NB4 (cell line): ENCODE measurements at regions not wholly inside any gene's neighbourhood (a gene's known extent, or its start where the extent isn't known, plus 50 kb on each side); places are given as distances from the start of the nearest gene placed in this dataset.

Experiments
- DNase-seq: peaks from one replicate; pipeline ENCODE4 v3.0.0; 2010; ENCODE audit warnings: low read depth
- H3K4me3 ChIP-seq: one replicate; pipeline ENCODE4 v1.5.1; 2011; ENCODE audit warnings: mild to moderate bottlenecking, low read depth, low read length, moderate library complexity
- MYC ChIP-seq: IDR thresholded peaks from 2 replicates; pipeline ENCODE4 v1.6.1; 2011; ENCODE audit warnings: low read depth, low read length
- POLR2A ChIP-seq: IDR thresholded peaks from 2 replicates; pipeline ENCODE4 v1.6.1; 2011; ENCODE audit warnings: mild to moderate bottlenecking; ENCODE audit not compliant: insufficient read length; ENCODE audit errors: extremely low read depth
- TF ChIP-seq, protein P1 (sequence below): IDR thresholded peaks from 2 replicates; pipeline ENCODE4 v1.6.1; 2011; ENCODE audit warnings: low read depth, low read length
- TF ChIP-seq, protein P2 (sequence below): IDR thresholded peaks from one replicate; pipeline ENCODE4 v1.5.1; 2012; ENCODE audit warnings: low read depth, low read length

DNA sequence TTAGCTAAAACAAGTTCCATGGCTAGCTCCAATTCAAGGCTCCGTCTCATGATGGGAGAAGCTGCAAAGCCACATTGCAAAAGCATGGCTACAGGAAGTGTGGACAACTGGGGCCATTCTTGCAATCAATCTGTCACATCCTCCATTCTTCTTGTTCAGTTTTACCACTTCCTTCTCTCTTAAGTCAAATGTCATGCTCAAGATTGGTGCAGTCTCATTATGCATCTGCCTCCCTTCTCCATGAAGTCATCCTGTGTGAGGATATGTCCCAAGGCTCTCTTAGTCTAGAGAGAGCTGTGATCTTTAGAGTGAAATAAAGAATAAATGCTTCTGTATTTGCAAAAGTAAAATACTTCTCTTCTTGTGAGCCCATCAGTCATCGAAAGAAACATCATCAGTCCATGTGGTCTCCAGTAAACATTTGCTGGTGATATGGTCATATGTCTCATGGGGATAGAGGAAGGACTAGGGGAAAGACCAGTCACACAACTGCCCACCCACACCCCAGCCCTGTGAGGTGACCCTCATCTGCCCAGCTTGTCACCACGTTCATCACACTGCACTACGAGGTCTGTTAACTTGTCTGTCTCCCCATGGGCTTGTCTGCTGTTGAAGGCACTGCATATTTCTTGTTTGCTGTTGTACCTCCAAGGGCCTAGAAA is 303.0 kb downstream of the NUAK1 start:
- peak; percentile 57 for DNase-seq
- TF ChIP-seq, protein P1, sequence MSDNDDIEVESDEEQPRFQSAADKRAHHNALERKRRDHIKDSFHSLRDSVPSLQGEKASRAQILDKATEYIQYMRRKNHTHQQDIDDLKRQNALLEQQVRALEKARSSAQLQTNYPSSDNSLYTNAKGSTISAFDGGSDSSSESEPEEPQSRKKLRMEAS = peak; percentile 31; the same call in 1 of the 2 replicates
- TF ChIP-seq POLR2A (no peak), MYC (no peak)
- TF ChIP-seq, protein P2, sequence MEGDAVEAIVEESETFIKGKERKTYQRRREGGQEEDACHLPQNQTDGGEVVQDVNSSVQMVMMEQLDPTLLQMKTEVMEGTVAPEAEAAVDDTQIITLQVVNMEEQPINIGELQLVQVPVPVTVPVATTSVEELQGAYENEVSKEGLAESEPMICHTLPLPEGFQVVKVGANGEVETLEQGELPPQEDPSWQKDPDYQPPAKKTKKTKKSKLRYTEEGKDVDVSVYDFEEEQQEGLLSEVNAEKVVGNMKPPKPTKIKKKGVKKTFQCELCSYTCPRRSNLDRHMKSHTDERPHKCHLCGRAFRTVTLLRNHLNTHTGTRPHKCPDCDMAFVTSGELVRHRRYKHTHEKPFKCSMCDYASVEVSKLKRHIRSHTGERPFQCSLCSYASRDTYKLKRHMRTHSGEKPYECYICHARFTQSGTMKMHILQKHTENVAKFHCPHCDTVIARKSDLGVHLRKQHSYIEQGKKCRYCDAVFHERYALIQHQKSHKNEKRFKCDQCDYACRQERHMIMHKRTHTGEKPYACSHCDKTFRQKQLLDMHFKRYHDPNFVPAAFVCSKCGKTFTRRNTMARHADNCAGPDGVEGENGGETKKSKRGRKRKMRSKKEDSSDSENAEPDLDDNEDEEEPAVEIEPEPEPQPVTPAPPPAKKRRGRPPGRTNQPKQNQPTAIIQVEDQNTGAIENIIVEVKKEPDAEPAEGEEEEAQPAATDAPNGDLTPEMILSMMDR = no peak
- no peak overlapping the region for H3K4me3 ChIP-seq

DNA sequence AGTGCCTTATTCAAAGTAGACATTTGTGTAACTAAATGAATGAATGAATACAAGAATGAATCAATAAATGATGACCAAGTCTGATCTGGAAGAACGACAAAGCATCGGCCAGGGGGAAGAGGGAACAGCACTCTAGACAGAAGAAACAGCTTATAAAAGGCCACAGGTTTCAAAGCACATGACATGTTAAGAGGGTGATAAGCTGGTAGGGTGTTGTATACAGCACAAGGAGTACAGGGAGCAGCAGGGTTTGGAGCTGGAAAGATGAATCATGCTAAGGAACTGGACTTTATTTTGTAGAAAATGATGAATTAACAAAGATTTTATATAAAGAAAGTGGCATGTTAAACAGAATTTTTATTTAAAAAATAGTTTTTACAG is 302.5 kb downstream of the NUAK1 start:
- H3K4me3 ChIP-seq = no peak overlapping the region
- no peak for DNase-seq
- TF ChIP-seq, protein P2 = no peak
- TF ChIP-seq POLR2A (no peak), MYC (no peak)
- TF ChIP-seq, protein P1 = no peak

DNA sequence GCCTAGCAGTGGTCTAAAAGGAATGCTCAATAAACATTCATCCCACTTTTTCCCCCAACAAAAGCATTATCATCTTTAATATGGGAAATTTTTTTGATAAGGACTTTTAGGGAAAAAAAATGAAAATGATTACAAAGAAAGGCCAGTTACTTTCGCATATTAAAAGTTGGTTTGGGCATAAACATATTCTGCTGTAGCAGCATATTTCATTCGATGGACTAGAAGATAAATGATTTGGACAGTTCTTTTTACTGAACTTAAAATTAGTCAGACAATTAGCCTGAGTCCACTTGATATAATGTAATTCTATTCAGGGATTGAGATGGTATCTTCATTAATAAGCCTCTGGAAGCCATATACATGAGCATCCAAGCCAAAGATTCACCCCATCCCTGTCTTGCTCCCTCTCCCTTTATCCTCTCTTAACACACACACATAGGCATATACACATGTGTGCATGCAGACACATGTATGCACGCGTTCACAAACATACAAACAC is 299.1 kb downstream of the NUAK1 start:
- no peak for DNase-seq
- no peak overlapping the region for H3K4me3 ChIP-seq
- TF ChIP-seq, protein P2 = no peak
- TF ChIP-seq POLR2A (no peak), MYC (no peak)
- TF ChIP-seq, protein P1 = no peak

DNA sequence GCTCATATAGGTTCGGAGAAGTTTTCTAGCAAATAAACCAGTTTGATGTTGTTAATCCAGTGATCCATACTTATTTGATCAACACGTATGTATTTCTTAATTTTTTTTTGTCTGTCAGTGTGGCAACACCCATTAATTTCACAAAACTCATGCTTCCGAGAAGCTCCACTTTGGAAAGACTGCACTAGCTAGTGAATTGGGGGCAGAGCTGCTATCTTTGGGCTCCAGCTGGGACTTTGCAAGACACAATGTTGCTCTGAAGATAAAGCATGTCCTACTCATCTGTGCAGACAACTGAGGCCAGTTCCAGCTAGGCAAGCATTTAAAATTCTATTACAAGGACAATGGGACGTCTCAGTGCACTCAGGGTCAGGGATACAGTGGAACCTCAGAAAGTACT is 298.4 kb downstream of the NUAK1 start:
- H3K4me3 ChIP-seq = no peak overlapping the region
- DNase-seq = no peak
- TF ChIP-seq POLR2A = no peak
- TF ChIP-seq, protein P2 = no peak
- TF ChIP-seq, protein P1 = no peak
- TF ChIP-seq MYC = no peak

DNA sequence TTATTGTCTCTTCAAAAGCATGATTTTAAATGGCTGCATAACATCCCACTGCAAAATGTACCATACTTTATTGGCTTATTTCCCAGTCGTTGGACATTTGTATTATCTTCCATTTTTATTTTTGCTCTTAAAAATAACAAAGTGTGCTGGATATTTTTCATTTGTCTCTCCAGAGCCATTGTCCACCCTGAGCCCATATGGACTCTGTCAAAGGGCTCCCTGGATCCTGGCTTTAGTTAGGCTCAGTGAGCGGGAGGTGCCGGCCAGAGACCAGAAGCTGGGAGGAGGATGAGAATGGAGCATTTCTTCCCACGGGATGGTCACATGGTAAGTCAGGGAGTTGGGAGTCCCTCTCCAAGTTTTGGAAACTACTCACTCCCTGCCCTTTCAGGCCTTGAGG is 296.9 kb downstream of the NUAK1 start:
- H3K4me3 ChIP-seq = no peak overlapping the region
- no peak for DNase-seq
- TF ChIP-seq, protein P1 = no peak
- no peak for TF ChIP-seq POLR2A
- no peak for TF ChIP-seq MYC
- TF ChIP-seq, protein P2 = no peak
